TTC549 (cell line): ENCODE measurements at regions not wholly inside any gene's neighbourhood (a gene's known extent, or its start where the extent isn't known, plus 50 kb on each side); places are given as distances from the start of the nearest gene placed in this dataset.
"Not testable (repeated sequence)": the region's sequence is repeated elsewhere in the genome, so short reads cannot be mapped to it uniquely, and the experiment has no call there.

Source experiments
- FAIRE-seq: peaks from 2 replicates; lab custom pipeline; 2012; peaks lifted over from hg19 to GRCh38; lab: Jason Lieb, UNC

DNA sequence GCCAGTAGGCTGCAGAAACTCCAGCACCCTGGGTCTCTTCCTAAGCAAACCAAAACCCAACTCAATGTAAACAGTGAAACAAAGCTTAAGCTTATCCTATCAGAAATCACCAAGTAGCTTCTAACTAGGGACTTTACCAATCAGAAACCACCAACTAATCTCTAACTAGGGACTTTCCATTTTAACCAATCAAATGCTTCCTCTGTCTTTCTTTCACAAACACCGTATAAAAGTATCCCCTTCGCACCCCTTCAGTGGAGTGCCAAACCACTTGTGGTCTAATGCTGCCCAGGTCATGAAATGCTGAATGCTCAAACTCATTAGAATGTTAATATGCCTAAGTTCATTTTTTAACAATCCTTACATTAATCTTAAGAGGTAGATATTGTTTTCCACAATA is 250.5 kb upstream of the DUSP10 start:
- FAIRE-seq = no peak

DNA sequence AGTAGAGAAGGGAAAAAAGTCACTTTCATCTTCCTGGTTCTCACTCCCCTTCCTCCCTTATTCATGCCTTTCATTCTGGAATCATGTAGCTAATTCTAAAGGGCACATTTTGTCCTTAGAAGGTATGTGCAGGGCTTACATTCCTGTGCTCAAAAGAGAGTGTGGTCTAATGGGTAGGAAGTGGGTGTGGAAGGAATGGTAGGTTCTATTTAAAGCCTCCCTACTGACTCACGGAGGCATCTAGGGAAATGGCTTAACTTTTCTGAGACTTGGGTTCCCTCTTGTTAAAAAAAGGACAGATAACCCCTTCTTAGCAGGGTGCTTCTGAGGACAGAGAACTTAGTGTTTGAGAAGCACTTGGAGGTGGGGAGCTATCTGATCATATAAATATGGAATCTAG is 249.3 kb upstream of the DUSP10 start:
- FAIRE-seq = no peak

GRCh38 chr1:221989741-221990140 is 247.9 kb upstream of the DUSP10 start:
- FAIRE-seq = no peak

GRCh38 chr1:221988829-221989228 is 246.9 kb upstream of the DUSP10 start:
- FAIRE-seq = no peak

DNA sequence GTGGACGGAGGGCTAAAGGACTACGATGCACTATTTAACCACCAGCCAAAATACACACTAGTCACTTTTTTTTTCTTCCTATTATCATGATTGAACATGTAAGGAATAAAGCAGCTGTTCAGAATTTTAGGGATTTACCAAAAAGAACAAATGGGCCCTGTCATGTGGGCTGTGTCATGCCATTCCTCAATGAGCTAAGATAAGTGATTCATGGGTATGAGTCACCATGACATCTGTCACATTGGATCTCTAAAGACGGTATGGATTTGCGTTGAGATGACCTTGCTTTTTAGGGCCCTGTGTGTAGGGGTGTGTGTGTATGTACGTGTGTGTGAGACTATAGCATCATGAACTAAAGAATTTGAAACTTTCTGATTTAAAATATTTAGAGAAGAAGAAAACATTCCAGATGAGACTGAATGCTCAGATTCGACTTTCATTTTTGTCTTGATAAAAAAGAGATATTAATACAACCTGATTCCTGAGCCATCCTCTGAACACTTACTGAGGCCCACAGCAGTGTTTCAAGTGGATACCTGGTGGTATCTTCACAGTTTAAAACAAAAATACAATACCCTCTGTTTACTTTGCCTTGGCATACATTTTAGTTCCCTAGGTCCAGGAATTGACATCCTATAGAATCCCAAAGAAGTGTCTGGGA is 246.1 kb upstream of the DUSP10 start:
- no peak for FAIRE-seq

DNA sequence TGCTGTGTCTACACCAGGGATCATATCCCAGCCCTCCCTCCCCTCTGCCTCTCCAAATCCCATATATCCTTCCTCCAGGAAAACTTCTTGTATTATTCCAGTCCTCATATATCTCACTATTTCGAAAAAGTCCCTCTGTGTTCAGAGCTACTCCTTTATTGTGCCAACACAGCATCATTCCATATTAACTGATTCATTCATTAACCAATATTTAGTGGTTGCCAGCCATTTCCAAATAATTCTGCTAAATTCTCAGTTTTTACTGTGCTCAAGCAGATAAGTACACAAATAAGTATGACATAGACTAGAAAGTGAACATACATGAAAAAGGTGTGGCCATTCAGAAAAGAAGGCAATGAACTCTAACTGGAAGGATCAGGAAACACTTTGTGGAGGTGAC is 241.6 kb upstream of the DUSP10 start:
- no peak for FAIRE-seq

DNA sequence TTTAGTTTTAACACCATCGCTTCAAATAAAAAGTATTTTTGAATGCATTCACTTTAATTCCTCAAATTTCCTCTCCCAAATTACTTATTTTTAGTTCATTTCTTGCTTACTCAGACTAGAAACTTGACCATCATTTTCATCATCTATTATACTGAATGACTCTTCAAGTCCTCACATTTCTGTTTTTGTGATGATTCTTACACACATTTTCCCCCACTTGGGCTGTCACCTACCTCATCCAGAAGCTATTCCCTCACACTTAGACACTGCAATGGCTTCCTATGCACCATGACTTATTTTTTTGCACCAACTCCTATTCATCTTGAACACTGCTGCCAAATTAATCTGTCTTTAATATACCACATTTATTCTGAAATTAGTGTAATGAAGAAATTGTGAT is 239.6 kb upstream of the DUSP10 start:
- no peak for FAIRE-seq

GRCh38 chr1:221979444-221980032 is 237.6 kb upstream of the DUSP10 start:
- FAIRE-seq = no peak

- FAIRE-seq = not testable (repeated sequence)
Measured at GRCh38 chr1:221978631-221979334, 236.9 kb upstream of the DUSP10 start.

GRCh38 chr1:221973787-221974186 is 231.9 kb upstream of the DUSP10 start:
- FAIRE-seq = not testable (repeated sequence)

GRCh38 chr1:221972276-221973235 is 230.7 kb upstream of the DUSP10 start:
- no peak for FAIRE-seq

GRCh38 chr1:221971035-221971434 is 229.1 kb upstream of the DUSP10 start:
- FAIRE-seq = not testable (repeated sequence)

DNA sequence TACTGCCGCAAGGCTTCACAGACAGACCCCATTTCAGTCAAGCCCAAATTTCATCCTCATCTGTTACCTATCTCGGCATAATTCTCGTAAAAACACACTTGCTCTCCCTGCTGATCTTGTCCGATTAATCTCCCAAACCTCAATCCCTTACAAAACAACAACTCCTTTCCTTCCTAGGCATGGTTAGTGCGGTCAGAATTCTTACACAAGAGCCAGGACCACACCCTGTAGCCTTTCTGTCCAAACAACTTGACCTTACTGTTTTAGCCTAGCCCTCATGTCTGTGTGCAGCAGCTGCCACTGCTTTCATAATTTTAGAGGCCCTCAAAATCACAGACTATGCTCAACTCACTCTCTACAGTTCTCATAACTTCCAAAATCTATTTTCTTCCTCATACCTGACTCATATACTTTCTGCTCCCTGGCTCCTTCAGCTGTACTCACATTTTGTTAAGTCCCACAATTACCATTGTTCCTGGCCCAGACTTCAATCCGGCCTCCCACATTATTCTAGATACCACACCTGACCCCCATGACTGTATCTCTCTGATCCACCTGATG is 227.5 kb upstream of the DUSP10 start:
- not testable (repeated sequence) for FAIRE-seq

- not testable (repeated sequence) for FAIRE-seq
Measured at GRCh38 chr1:221967538-221967937, 225.6 kb upstream of the DUSP10 start.

DNA sequence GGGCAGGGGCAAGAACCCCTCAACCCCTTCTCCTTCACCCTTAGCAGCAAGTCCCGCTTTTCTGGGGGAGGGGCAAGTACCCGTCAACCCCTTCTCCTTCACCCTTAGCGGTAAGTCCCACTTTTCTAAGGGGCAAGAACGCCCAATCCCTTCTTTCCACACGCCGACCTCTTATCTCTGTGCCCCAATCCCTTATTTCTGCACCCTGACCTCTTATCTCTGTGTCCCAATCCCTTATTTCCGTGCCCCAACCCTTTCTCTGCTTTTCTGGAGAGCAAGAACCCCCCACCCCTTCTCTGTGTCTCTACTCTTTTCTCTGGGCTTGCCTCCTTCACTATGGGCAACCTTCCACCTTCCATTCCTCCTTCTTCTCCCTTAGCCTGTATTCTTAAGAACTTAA is 225.0 kb upstream of the DUSP10 start:
- not testable (repeated sequence) for FAIRE-seq

- not testable (repeated sequence) for FAIRE-seq
Measured at GRCh38 chr1:221965891-221966290, 224.0 kb upstream of the DUSP10 start.

DNA sequence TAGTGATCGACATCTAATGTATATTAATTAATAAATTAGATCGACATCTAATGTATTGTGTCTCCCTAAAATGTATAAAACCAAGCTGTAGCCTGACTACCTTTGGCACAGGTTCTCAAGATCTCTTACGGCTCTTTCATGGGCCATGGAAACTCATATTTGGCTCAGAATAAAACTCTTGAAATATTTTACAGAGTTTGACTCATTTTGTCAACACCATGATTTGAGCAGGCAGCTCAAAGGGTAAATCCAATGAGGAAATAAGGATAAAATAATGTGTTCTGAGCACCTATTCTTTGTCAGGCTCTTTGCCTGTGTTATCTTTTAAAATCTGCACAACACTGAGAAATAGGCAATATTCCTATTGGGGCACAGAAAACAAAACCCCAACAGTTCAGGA is 223.4 kb upstream of the DUSP10 start:
- no peak for FAIRE-seq

DNA sequence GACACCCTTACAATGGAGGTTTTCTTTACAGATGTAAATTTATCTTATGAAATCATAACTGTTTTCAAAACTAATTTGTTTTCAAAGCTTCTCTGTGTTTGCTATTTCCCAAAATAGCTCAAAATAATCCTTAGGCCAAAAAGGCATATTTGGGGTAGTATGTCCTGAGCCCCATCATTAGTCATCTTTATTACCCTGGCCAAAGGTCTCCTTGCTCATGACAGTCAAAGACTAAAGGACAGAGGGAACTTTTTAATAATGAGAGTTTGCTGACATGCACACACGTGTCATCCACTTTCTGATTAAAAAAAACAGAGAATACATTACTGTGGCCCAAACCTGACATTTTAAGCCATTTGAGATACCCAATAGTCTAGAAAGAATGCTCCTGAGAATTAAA is 221.9 kb upstream of the DUSP10 start:
- no peak for FAIRE-seq

- no peak for FAIRE-seq
Measured at GRCh38 chr1:221962385-221962784, 220.5 kb upstream of the DUSP10 start.

DNA sequence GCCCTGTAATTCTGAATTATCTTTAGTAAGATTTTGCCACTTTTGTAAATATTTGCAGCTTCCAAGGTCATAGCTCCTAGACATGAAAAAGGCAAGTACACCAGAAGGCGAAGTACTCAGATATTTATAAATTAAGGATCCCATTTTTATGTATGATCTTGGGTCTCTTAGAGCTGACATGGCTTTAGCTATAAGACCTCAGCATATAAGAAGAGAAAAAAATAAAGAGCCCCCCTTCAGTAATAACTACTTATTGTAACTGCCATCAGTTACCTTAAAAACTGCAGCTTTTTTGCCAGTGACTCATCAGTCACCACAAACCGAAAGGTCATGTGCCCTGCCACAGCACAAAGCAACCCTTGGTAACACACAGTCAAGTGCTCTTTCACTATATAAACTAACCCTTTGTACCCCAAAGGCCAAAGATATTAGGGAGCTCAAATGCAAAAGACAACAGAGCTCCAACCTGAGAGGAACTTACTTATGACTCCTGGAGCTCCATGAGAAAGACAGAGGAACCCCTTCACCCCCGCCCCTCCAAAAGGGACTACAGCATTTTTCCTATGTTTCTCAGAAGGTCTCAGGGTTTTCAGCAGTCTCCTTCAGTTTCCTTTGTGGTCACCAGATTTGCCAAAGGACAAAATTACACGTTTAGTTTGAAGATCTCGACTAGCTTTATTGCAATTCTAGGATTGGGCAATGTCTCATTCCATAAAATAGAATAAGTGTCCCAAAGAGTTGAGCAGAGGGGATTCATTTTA is 219.8 kb upstream of the DUSP10 start:
- no peak for FAIRE-seq

GRCh38 chr1:221958161-221958562 is 216.3 kb upstream of the DUSP10 start:
- FAIRE-seq = not testable (repeated sequence)
